ENCODE measurements at regions not wholly inside any gene's neighbourhood (a gene's known extent, or its start where the extent isn't known, plus 50 kb on each side); places are given as distances from the start of the nearest gene placed in this dataset.
"Not testable (repeated sequence)": the region's sequence is repeated elsewhere in the genome, so short reads cannot be mapped to it uniquely, and the experiment has no call there.

GRCh38 chr2:13240789-13241487, 524.2 kb downstream of the TRIB2 start:
- H3K27me3 Mint-ChIP-seq (ENCODE audit: low read depth) = peaks cover 2% of the 10 kb centered on the region
- no peaks in the 10 kb centered on the region for H3K4me1 Mint-ChIP-seq (ENCODE audit: low read depth)
- no peak for DNase-seq
- H3K36me3 Mint-ChIP-seq (ENCODE audit: low read depth) = no peaks in the 10 kb centered on the region
- no peak overlapping the region for H3K4me3 Mint-ChIP-seq
- no peak overlapping the region for H3K27ac Mint-ChIP-seq
- intact Hi-C loops (cut with micrococcal nuclease) = no loop called here
- no peaks in the 10 kb centered on the region for H3K9me3 Mint-ChIP-seq
- CTCF ChIA-PET = no interaction called here

GRCh38 chr2:13252615-13253014, 535.9 kb downstream of the TRIB2 start:
- H3K27me3 Mint-ChIP-seq (ENCODE audit: low read depth) = peaks cover 6% of the 10 kb centered on the region
- H3K27ac Mint-ChIP-seq = no peak overlapping the region
- H3K36me3 Mint-ChIP-seq (ENCODE audit: low read depth) = no peaks in the 10 kb centered on the region
- CTCF ChIA-PET = interaction anchor here (1.2 kb wide), 1 partner anchor 11 kb away, joined by 4 read pairs; no protein-coding TSS in a partner anchor
- no peaks in the 10 kb centered on the region for H3K9me3 Mint-ChIP-seq
- no peak for DNase-seq
- intact Hi-C loops (cut with micrococcal nuclease) = no loop called here
- H3K4me3 Mint-ChIP-seq = no peak overlapping the region
- no peaks in the 10 kb centered on the region for H3K4me1 Mint-ChIP-seq (ENCODE audit: low read depth)

- CTCF ChIA-PET = no interaction called here
- Mint-ChIP-seq H3K27me3 (ENCODE audit: low read depth) (peaks cover 9% of the 10 kb centered on the region), H3K36me3 (ENCODE audit: low read depth) (no peaks in the 10 kb centered on the region), H3K4me1 (ENCODE audit: low read depth) (no peaks in the 10 kb centered on the region), H3K9me3 (no peaks in the 10 kb centered on the region), H3K4me3 (no peak overlapping the region), H3K27ac (no peak overlapping the region)
- no peak for DNase-seq
- intact Hi-C loops (cut with micrococcal nuclease) = no loop called here
These were observed 538.7 kb downstream of the TRIB2 start for GRCh38 chr2:13255485-13255884.

- no peak overlapping the region for H3K27ac Mint-ChIP-seq
- DNase-seq = no peak
- no peaks in the 10 kb centered on the region for H3K36me3 Mint-ChIP-seq (ENCODE audit: low read depth)
- H3K4me3 Mint-ChIP-seq = no peak overlapping the region
- peaks cover 3% of the 10 kb centered on the region for H3K27me3 Mint-ChIP-seq (ENCODE audit: low read depth)
- no peaks in the 10 kb centered on the region for H3K9me3 Mint-ChIP-seq
- intact Hi-C loops (cut with micrococcal nuclease) = no loop called here
- CTCF ChIA-PET = no interaction called here
- H3K4me1 Mint-ChIP-seq (ENCODE audit: low read depth) = no peaks in the 10 kb centered on the region
These were observed 543.7 kb downstream of the TRIB2 start for GRCh38 chr2:13260402-13260801.

GRCh38 chr2:13266166-13266565, 549.4 kb downstream of the TRIB2 start:
- CTCF ChIA-PET = no interaction called here
- H3K4me3 Mint-ChIP-seq = no peak overlapping the region
- intact Hi-C loops (cut with micrococcal nuclease) = no loop called here

GRCh38 chr2:13284688-13285087, 568.0 kb downstream of the TRIB2 start:
- peaks cover 4% of the 10 kb centered on the region for H3K27me3 Mint-ChIP-seq (ENCODE audit: low read depth)
- no peaks in the 10 kb centered on the region for H3K36me3 Mint-ChIP-seq (ENCODE audit: low read depth)
- intact Hi-C loops (cut with micrococcal nuclease) = no loop called here
- no peak overlapping the region for H3K27ac Mint-ChIP-seq
- DNase-seq = no peak
- CTCF ChIA-PET = no interaction called here
- no peaks in the 10 kb centered on the region for H3K4me1 Mint-ChIP-seq (ENCODE audit: low read depth)
- no peak overlapping the region for H3K4me3 Mint-ChIP-seq
- no peaks in the 10 kb centered on the region for H3K9me3 Mint-ChIP-seq

More at GRCh38 chr2:13266166-13266565, 549.4 kb downstream of the TRIB2 start:
- Mint-ChIP-seq H3K9me3 (no peaks in the 10 kb centered on the region), H3K27ac (no peak overlapping the region), H3K4me1 (ENCODE audit: low read depth) (no peaks in the 10 kb centered on the region), H3K27me3 (ENCODE audit: low read depth) (no peaks in the 10 kb centered on the region), H3K36me3 (ENCODE audit: low read depth) (no peaks in the 10 kb centered on the region)
- no peak for DNase-seq

GRCh38 chr2:13289310-13289709, 572.6 kb downstream of the TRIB2 start:
- peaks cover 4% of the 10 kb centered on the region for H3K27me3 Mint-ChIP-seq (ENCODE audit: low read depth)
- H3K4me3 Mint-ChIP-seq = no peak overlapping the region
- no peak for DNase-seq
- H3K4me1 Mint-ChIP-seq (ENCODE audit: low read depth) = no peaks in the 10 kb centered on the region
- CTCF ChIA-PET = no interaction called here
- intact Hi-C loops (cut with micrococcal nuclease) = no loop called here
- no peak overlapping the region for H3K27ac Mint-ChIP-seq
- no peaks in the 10 kb centered on the region for H3K9me3 Mint-ChIP-seq
- H3K36me3 Mint-ChIP-seq (ENCODE audit: low read depth) = no peaks in the 10 kb centered on the region

GRCh38 chr2:13308478-13308805, 591.7 kb downstream of the TRIB2 start:
- DNase-seq; CTCF ChIA-PET; H3K36me3 Mint-ChIP-seq (ENCODE audit: low read depth); H3K9me3 Mint-ChIP-seq; H3K27me3 Mint-ChIP-seq (ENCODE audit: low read depth); H3K27ac Mint-ChIP-seq; H3K4me1 Mint-ChIP-seq (ENCODE audit: low read depth); H3K4me3 Mint-ChIP-seq; intact Hi-C loops (cut with micrococcal nuclease): not testable (repeated sequence)

GRCh38 chr2:13308989-13309388, 592.3 kb downstream of the TRIB2 start:
- Mint-ChIP-seq H3K36me3 (ENCODE audit: low read depth) (no peaks in the 10 kb centered on the region), H3K9me3 (no peaks in the 10 kb centered on the region), H3K4me1 (ENCODE audit: low read depth) (no peaks in the 10 kb centered on the region), H3K27ac (no peak overlapping the region), H3K27me3 (ENCODE audit: low read depth) (no peaks in the 10 kb centered on the region), H3K4me3 (no peak overlapping the region)
- CTCF ChIA-PET = no interaction called here
- DNase-seq = no peak
- intact Hi-C loops (cut with micrococcal nuclease) = no loop called here

GRCh38 chr2:13332060-13332459, 615.3 kb downstream of the TRIB2 start:
- no peak overlapping the region for H3K4me3 Mint-ChIP-seq
- CTCF ChIA-PET = interaction anchor here (0.6 kb wide), 1 partner anchor 11 kb away, joined by 3 read pairs; no protein-coding TSS in a partner anchor
- H3K9me3 Mint-ChIP-seq = no peaks in the 10 kb centered on the region
- H3K4me1 Mint-ChIP-seq (ENCODE audit: low read depth) = no peaks in the 10 kb centered on the region
- no peak overlapping the region for H3K27ac Mint-ChIP-seq
- H3K27me3 Mint-ChIP-seq (ENCODE audit: low read depth) = no peaks in the 10 kb centered on the region
- no peak for DNase-seq
- H3K36me3 Mint-ChIP-seq (ENCODE audit: low read depth) = no peaks in the 10 kb centered on the region
- intact Hi-C loops (cut with micrococcal nuclease) = no loop called here

- H3K4me1 Mint-ChIP-seq (ENCODE audit: low read depth); DNase-seq; CTCF ChIA-PET; H3K36me3 Mint-ChIP-seq (ENCODE audit: low read depth); intact Hi-C loops (cut with micrococcal nuclease); H3K4me3 Mint-ChIP-seq; H3K27ac Mint-ChIP-seq; H3K27me3 Mint-ChIP-seq (ENCODE audit: low read depth); H3K9me3 Mint-ChIP-seq: not testable (repeated sequence)
These were observed 617.3 kb downstream of the TRIB2 start for GRCh38 chr2:13334071-13334470.

- Mint-ChIP-seq H3K9me3 (peaks cover 4% of the 10 kb centered on the region), H3K4me3 (no peak overlapping the region), H3K27ac (no peak overlapping the region), H3K4me1 (ENCODE audit: low read depth) (no peaks in the 10 kb centered on the region), H3K27me3 (ENCODE audit: low read depth) (no peaks in the 10 kb centered on the region), H3K36me3 (ENCODE audit: low read depth) (no peaks in the 10 kb centered on the region)
- no peak for DNase-seq
- CTCF ChIA-PET = no interaction called here
- intact Hi-C loops (cut with micrococcal nuclease) = no loop called here
These were observed 617.8 kb downstream of the TRIB2 start for GRCh38 chr2:13334545-13334944.

GRCh38 chr2:13335862-13336535, 619.3 kb downstream of the TRIB2 start:
- Mint-ChIP-seq H3K27ac (no peak overlapping the region), H3K4me3 (no peak overlapping the region), H3K27me3 (ENCODE audit: low read depth) (no peaks in the 10 kb centered on the region), H3K4me1 (ENCODE audit: low read depth) (no peaks in the 10 kb centered on the region), H3K9me3 (peaks cover 4% of the 10 kb centered on the region), H3K36me3 (ENCODE audit: low read depth) (no peaks in the 10 kb centered on the region)
- CTCF ChIA-PET = no interaction called here
- intact Hi-C loops (cut with micrococcal nuclease) = no loop called here
- DNase-seq = no peak

Data from activated naive CD4-positive, alpha-beta T cell treated with anti-CD3 and anti-CD28 coated beads for 36 hours (primary cell).